Inferior parietal cortex (tissue), 1 donor: ENCODE measurements at regions not wholly inside any gene's neighbourhood (a gene's known extent, or its start where the extent isn't known, plus 50 kb on each side); places are given as distances from the start of the nearest gene placed in this dataset.

Experiments
- DNase-seq: peaks from one replicate; pipeline ENCODE4 v3.0.0-alpha.2; 2016; ENCODE audit errors: extremely low spot score

- no peak for DNase-seq
These were observed 155.9 kb upstream of the BCL6 start for GRCh38 chr3:187900993-187901755.

- DNase-seq: no peak
These were observed 156.8 kb upstream of the BCL6 start for GRCh38 chr3:187902041-187902471.

- no peak for DNase-seq
These were observed 157.7 kb upstream of the BCL6 start for GRCh38 chr3:187902936-187903335.

GRCh38 chr3:187903697-187904096 is 158.4 kb upstream of the BCL6 start:
- DNase-seq: no peak

- DNase-seq: no peak
These were observed 161.1 kb upstream of the BCL6 start for GRCh38 chr3:187906416-187906815.

GRCh38 chr3:187906920-187907319 is 161.7 kb upstream of the BCL6 start:
- DNase-seq: no peak

- DNase-seq: no peak
These were observed 164.6 kb upstream of the BCL6 start for GRCh38 chr3:187909866-187910265.

- DNase-seq: no peak
These were observed 166.7 kb upstream of the BCL6 start for GRCh38 chr3:187912007-187912406.

GRCh38 chr3:187913617-187914033 is 168.4 kb upstream of the BCL6 start:
- DNase-seq: no peak

- no peak for DNase-seq
These were observed 169.0 kb upstream of the BCL6 start for GRCh38 chr3:187914231-187914630.

GRCh38 chr3:187916072-187916471 is 170.8 kb upstream of the BCL6 start:
- DNase-seq: no peak

GRCh38 chr3:187918081-187918644 is 172.9 kb upstream of the BCL6 start:
- DNase-seq: no peak

GRCh38 chr3:187919048-187919447 is 173.8 kb upstream of the BCL6 start:
- no peak for DNase-seq

GRCh38 chr3:187919544-187919943 is 174.3 kb upstream of the BCL6 start:
- DNase-seq: no peak

- no peak for DNase-seq
These were observed 174.8 kb upstream of the BCL6 start for GRCh38 chr3:187920030-187920429.

GRCh38 chr3:187920913-187921312 is 175.6 kb upstream of the BCL6 start:
- no peak for DNase-seq

- DNase-seq: no peak
These were observed 176.3 kb upstream of the BCL6 start for GRCh38 chr3:187921391-187922074.

GRCh38 chr3:187922704-187923416 is 177.6 kb upstream of the BCL6 start:
- no peak for DNase-seq

GRCh38 chr3:187924651-187925050 is 179.4 kb upstream of the BCL6 start:
- DNase-seq: no peak

- DNase-seq: no peak
These were observed 180.1 kb upstream of the BCL6 start for GRCh38 chr3:187925326-187925725.

- no peak for DNase-seq
These were observed 181.4 kb upstream of the BCL6 start for GRCh38 chr3:187926620-187927019.

GRCh38 chr3:187927565-187927964 is 182.3 kb upstream of the BCL6 start:
- DNase-seq: no peak
